K562 (cell line): ENCODE measurements at regions not wholly inside any gene's neighbourhood (a gene's known extent, or its start where the extent isn't known, plus 50 kb on each side); places are given as distances from the start of the nearest gene placed in this dataset.

Source experiments
- CBX3 ChIP-seq, 2 experiments: IDR thresholded peaks; 1 replicate in 1 of 2; 2 replicates in 1 of 2; pipeline ENCODE4 v1.6.1; 2012; ENCODE audit warnings: inconsistent platforms in 2 of 2, low read length in 2 of 2, borderline replicate concordance in 1 of 2, control low read depth in 1 of 2
- EP400 ChIP-seq: fragments of 450-650 bp; IDR thresholded peaks from 2 replicates; pipeline ENCODE4 v1.6.1; 2017; ENCODE audit warnings: antibody characterized with exemption, mild to moderate bottlenecking, moderate library complexity
- FOXJ2 ChIP-seq: fragments of 200-800 bp; sonication (Bioruptor generic); IDR thresholded peaks from 2 replicates; pipeline ENCODE4 v1.6.1; 2016; ENCODE audit warnings: missing genetic modification characterization, missing compliant biosample characterization
- NR2C1 ChIP-seq, 2 experiments: fragments of 450-650 bp; IDR thresholded peaks; 2 replicates each; pipeline ENCODE4 v1.6.1; 2017; ENCODE audit warnings: mild to moderate bottlenecking in 2 of 2, antibody characterized with exemption in 1 of 2, inconsistent platforms in 1 of 2, missing compliant biosample characterization in 1 of 2, missing genetic modification characterization in 1 of 2
- NRF1 ChIP-seq, 2 experiments: fragments of 450-650 bp; IDR thresholded peaks in 1 of 2; conservative IDR thresholded peaks in 1 of 2; 2 replicates each; pipeline ENCODE4 v1.6.1; 2014; ENCODE audit warnings: mild to moderate bottlenecking in 2 of 2
- POLR2G ChIP-seq: fragments of 200-400 bp; formaldehyde crosslinking; IDR thresholded peaks from 2 replicates; pipeline ENCODE4 v1.6.1; 2017; ENCODE audit warnings: low read depth, mild to moderate bottlenecking, antibody characterized with exemption, low read length, moderate library complexity
- SIN3A ChIP-seq, 2 experiments: fragments of 150-350 bp in 1 of 2; IDR thresholded peaks; 2 replicates each; pipeline ENCODE4 v1.6.1; 2011 to 2016; ENCODE audit warnings: borderline replicate concordance in 2 of 2, low read depth in 2 of 2, low read length in 2 of 2, mild to moderate bottlenecking in 2 of 2, moderate library complexity in 2 of 2; ENCODE audit not compliant: control insufficient read depth in 1 of 2
- SMAD1 ChIP-seq: fragments of 150-350 bp; IDR thresholded peaks from 2 replicates; pipeline ENCODE4 v1.6.1; 2014; ENCODE audit warnings: low read length, low read depth; ENCODE audit not compliant: partially characterized antibody
- TAF9B ChIP-seq: fragments of 450-650 bp; IDR thresholded peaks from 2 replicates; pipeline ENCODE4 v1.6.1; 2018; ENCODE audit warnings: mild to moderate bottlenecking; ENCODE audit not compliant: partially characterized antibody
- ZNF124 ChIP-seq: sonication (generic); formaldehyde crosslinking; IDR thresholded peaks from 2 replicates; pipeline ENCODE4 v1.8.1; 2022; ENCODE audit warnings: missing genetic modification reagents
- TF ChIP-seq, protein P1 (sequence below), 2 experiments: fragments of 450-650 bp in 1 of 2; sonication (generic) in 1 of 2; formaldehyde crosslinking in 1 of 2; IDR thresholded peaks in 1 of 2; conservative IDR thresholded peaks in 1 of 2; 2 replicates each; pipeline versions ENCODE4 v1.6.1 to v1.8.1; 2016 to 2023; ENCODE audit warnings: mild to moderate bottlenecking in 2 of 2, moderate library complexity in 2 of 2, inconsistent platforms in 1 of 2, missing genetic modification reagents in 1 of 2
- TF ChIP-seq, protein P2 (sequence below): fragments of 250-450 bp; sonication (Bioruptor Pico); IDR thresholded peaks from 2 replicates; pipeline ENCODE4 v1.4.0; 2020
- TF ChIP-seq, protein P3 (sequence below): fragments of 450-650 bp; formaldehyde crosslinking; IDR thresholded peaks from 2 replicates; pipeline ENCODE4 v1.4.0; 2022; ENCODE audit warnings: missing genetic modification characterization
- TF ChIP-seq, protein P4 (sequence below), 2 experiments: IDR thresholded peaks; 2 replicates each; pipeline ENCODE4 v1.6.1; 2012; ENCODE audit warnings: improper control_type of control experiment in 2 of 2, low read depth in 2 of 2, low read length in 2 of 2, borderline replicate concordance in 1 of 2

DNA sequence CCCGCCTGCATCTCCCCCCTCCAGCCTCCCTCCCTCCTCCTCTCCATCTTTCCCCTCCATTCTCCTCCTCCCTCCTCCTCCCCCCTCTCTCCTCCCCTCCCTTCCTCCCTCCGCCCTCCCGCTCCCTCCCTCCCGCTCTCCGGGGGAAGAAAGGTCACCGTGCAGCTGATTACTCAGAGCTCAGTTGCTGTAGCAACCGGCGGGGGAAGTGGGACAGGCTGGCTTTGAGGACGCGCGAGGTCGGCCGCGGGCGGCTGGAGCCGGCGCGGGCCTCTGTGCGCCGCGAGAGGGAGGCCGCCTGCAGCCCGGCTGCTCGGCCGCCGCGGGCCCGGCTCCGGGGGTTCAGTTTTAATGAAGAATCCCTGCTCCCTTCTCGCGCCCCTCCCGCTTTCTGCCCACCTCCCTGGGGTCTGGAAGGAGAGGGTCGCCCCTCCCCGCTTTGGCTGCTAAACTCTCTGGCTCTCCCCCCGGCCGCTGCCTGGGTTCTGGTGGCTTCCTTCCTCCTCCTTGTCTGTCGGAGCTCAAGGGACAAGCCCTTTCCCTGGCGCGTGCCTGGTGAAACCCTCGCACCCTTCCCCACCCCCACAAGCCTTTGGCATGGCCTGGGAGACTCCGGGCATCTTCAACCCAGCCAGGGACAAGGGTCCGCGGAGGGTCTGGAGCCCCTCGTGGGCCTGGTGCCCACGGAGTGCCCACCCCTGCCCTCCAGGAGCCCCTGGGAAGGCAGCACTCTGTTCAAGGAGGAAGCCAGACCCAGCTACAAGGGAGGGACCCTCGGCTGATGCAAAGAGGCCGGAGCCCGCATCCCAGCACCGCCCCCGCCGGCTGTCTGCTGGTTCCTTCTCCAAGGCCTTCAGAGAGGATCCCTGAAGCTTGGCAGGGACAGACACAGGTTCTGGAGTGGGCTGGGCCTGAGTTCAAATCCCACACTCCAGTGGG is 160.3 kb downstream of the C9orf50 start (continued):
- TF ChIP-seq TAF9B (no peak), CBX3 (IDR thresholded peaks at IDR 0.05; ENCODE audit: borderline replicate concordance in 1 of 2, low read length in 2 of 2) (0 out of 3 replicates have a peak, but pooled peaks of 1 of the 2 experiments have one; percentile 14), SMAD1 (peak; percentile 17), FOXJ2 (tag) (peak; percentile 95), ZNF124 (no peak), NRF1 (conservative IDR thresholded peaks at IDR 0.05 in 1 of 2, IDR thresholded peaks at IDR 0.05 in 1 of 2) (peak; percentile 74), SIN3A (IDR thresholded peaks at IDR 0.05; ENCODE audit: borderline replicate concordance in 2 of 2, control insufficient read depth in 1 of 2, low read depth in 2 of 2, low read length in 2 of 2) (no peak), EP400 (peak; percentile 65), POLR2G (peak; percentile 94), NR2C1 (IDR thresholded peaks at IDR 0.05) (peak; percentile 79), NR2C1 (tag; IDR thresholded peaks at IDR 0.05) (peak; percentile 73)
- TF ChIP-seq, protein P1, sequence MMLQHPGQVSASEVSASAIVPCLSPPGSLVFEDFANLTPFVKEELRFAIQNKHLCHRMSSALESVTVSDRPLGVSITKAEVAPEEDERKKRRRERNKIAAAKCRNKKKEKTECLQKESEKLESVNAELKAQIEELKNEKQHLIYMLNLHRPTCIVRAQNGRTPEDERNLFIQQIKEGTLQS (IDR thresholded peaks at IDR 0.05), result peak; percentile 36
- TF ChIP-seq, protein P1 (CRISPR knock-in tag; conservative IDR thresholded peaks at IDR 0.05), result no peak
- TF ChIP-seq, protein P2, sequence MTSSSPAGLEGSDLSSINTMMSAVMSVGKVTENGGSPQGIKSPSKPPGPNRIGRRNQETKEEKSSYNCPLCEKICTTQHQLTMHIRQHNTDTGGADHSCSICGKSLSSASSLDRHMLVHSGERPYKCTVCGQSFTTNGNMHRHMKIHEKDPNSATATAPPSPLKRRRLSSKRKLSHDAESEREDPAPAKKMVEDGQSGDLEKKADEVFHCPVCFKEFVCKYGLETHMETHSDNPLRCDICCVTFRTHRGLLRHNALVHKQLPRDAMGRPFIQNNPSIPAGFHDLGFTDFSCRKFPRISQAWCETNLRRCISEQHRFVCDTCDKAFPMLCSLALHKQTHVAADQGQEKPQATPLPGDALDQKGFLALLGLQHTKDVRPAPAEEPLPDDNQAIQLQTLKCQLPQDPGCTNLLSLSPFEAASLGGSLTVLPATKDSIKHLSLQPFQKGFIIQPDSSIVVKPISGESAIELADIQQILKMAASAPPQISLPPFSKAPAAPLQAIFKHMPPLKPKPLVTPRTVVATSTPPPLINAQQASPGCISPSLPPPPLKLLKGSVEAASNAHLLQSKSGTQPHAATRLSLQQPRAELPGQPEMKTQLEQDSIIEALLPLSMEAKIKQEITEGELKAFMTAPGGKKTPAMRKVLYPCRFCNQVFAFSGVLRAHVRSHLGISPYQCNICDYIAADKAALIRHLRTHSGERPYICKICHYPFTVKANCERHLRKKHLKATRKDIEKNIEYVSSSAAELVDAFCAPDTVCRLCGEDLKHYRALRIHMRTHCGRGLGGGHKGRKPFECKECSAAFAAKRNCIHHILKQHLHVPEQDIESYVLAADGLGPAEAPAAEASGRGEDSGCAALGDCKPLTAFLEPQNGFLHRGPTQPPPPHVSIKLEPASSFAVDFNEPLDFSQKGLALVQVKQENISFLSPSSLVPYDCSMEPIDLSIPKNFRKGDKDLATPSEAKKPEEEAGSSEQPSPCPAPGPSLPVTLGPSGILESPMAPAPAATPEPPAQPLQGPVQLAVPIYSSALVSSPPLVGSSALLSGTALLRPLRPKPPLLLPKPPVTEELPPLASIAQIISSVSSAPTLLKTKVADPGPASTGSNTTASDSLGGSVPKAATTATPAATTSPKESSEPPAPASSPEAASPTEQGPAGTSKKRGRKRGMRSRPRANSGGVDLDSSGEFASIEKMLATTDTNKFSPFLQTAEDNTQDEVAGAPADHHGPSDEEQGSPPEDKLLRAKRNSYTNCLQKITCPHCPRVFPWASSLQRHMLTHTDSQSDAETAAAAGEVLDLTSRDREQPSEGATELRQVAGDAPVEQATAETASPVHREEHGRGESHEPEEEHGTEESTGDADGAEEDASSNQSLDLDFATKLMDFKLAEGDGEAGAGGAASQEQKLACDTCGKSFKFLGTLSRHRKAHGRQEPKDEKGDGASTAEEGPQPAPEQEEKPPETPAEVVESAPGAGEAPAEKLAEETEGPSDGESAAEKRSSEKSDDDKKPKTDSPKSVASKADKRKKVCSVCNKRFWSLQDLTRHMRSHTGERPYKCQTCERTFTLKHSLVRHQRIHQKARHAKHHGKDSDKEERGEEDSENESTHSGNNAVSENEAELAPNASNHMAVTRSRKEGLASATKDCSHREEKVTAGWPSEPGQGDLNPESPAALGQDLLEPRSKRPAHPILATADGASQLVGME, result 0 out of 2 replicates have a peak, but pooled peaks have one; percentile 21
- TF ChIP-seq, protein P3, sequence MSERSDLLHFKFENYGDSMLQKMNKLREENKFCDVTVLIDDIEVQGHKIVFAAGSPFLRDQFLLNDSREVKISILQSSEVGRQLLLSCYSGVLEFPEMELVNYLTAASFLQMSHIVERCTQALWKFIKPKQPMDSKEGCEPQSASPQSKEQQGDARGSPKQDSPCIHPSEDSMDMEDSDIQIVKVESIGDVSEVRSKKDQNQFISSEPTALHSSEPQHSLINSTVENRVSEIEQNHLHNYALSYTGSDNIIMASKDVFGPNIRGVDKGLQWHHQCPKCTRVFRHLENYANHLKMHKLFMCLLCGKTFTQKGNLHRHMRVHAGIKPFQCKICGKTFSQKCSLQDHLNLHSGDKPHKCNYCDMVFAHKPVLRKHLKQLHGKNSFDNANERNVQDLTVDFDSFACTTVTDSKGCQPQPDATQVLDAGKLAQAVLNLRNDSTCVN (CRISPR knock-in tag), result 0 out of 2 replicates have a peak, but pooled peaks have one; percentile 54
- TF ChIP-seq, protein P4, sequence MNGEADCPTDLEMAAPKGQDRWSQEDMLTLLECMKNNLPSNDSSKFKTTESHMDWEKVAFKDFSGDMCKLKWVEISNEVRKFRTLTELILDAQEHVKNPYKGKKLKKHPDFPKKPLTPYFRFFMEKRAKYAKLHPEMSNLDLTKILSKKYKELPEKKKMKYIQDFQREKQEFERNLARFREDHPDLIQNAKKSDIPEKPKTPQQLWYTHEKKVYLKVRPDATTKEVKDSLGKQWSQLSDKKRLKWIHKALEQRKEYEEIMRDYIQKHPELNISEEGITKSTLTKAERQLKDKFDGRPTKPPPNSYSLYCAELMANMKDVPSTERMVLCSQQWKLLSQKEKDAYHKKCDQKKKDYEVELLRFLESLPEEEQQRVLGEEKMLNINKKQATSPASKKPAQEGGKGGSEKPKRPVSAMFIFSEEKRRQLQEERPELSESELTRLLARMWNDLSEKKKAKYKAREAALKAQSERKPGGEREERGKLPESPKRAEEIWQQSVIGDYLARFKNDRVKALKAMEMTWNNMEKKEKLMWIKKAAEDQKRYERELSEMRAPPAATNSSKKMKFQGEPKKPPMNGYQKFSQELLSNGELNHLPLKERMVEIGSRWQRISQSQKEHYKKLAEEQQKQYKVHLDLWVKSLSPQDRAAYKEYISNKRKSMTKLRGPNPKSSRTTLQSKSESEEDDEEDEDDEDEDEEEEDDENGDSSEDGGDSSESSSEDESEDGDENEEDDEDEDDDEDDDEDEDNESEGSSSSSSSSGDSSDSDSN (IDR thresholded peaks at IDR 0.05; ENCODE audit: borderline replicate concordance in 1 of 2, low read depth in 2 of 2, low read length in 2 of 2), result peak; percentile 84 to 87; a peak in 3 of 4 replicates
